GM12892 (cell line): ENCODE measurements at regions not wholly inside any gene's neighbourhood (a gene's known extent, or its start where the extent isn't known, plus 50 kb on each side); places are given as distances from the start of the nearest gene placed in this dataset.

Experiments
- POLR2A ChIP-seq: IDR thresholded peaks from 2 replicates; pipeline ENCODE4 v1.6.1; 2011; ENCODE audit warnings: low read depth, low read length, control low read depth
- POLR2AphosphoS5 ChIP-seq: IDR thresholded peaks from 2 replicates; pipeline ENCODE4 v1.6.1; 2011; ENCODE audit warnings: low read depth, low read length, control low read depth

DNA sequence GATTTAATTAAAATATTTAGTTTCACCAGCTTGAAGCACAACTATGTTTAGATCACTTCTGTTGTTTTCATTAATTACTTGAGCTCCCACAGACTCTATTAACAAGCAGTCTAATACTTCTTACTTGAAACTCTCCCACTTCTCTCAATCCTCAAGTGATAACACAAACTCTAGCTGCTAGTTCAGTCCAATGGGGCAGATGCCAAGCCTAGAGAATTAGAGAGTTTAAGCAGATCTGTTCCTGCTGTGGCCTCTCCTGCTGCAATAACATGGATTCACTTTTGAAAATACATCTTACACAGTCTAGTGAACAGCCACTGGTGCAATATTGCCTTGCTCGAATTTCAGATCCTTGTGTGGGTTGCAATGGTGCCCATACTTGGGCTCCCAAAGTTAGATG lies 566.4 kb upstream of the SGO1 start:
- TF ChIP-seq POLR2AphosphoS5 (no peak), POLR2A (no peak)
